ENCODE measurements at regions not wholly inside any gene's neighbourhood (a gene's known extent, or its start where the extent isn't known, plus 50 kb on each side); places are given as distances from the start of the nearest gene placed in this dataset.

- Histone ChIP-seq H3K27ac (ENCODE audit: low read depth in 1 of 2, low read length in 2 of 2) (no peak overlapping the region), H3K4me1 (ENCODE audit: control insufficient read depth in 4 of 4, insufficient read depth in 4 of 4, low read length in 3 of 4) (no peaks in the 10 kb centered on the region), H3K27me3 (ENCODE audit: control insufficient read depth in 4 of 4, insufficient read depth in 4 of 4, low read length in 3 of 4) (no peaks in the 10 kb centered on the region), H3K4me3 (ENCODE audit: low read depth in 1 of 3, low read length in 3 of 3) (no peak overlapping the region), H3K9ac (ENCODE audit: low read depth in 1 of 2, low read length in 2 of 2) (no peak overlapping the region), H3K36me3 (ENCODE audit: control insufficient read depth in 4 of 4, insufficient read depth in 3 of 4, low read depth in 1 of 4, low read length in 3 of 4) (no peaks in the 10 kb centered on the region), H3K9me3 (ENCODE audit: control insufficient read depth in 4 of 4, low read length in 3 of 4) (no peaks in the 10 kb centered on the region)
- TF ChIP-seq HNF4G (IDR thresholded peaks at IDR 0.05) (no peak), RXRA (IDR thresholded peaks at IDR 0.05) (no peak), SP1 (IDR thresholded peaks at IDR 0.05) (no peak), ZBTB33 (IDR thresholded peaks at IDR 0.05) (no peak), REST (IDR thresholded peaks at IDR 0.05) (no peak), ATF3 (IDR thresholded peaks at IDR 0.05) (no peak), TAF1 (conservative IDR thresholded peaks at IDR 0.05) (no peak), HNF4A (conservative IDR thresholded peaks at IDR 0.05) (no peak), YY1 (IDR thresholded peaks at IDR 0.05) (no peak), FOXA1 (IDR thresholded peaks at IDR 0.05) (no peak), NR2F2 (IDR thresholded peaks at IDR 0.05) (no peak), JUND (IDR thresholded peaks at IDR 0.05) (no peak), CTCF (IDR thresholded peaks at IDR 0.05; ENCODE audit: low read depth, low read length, missing input control) (no peak), EGR1 (IDR thresholded peaks at IDR 0.05; ENCODE audit: low read depth in 2 of 2) (no peak), RAD21 (IDR thresholded peaks at IDR 0.05) (no peak), FOXA2 (IDR thresholded peaks at IDR 0.05) (no peak)
- no peak for DNase-seq (ENCODE audit: low spot score)
These were observed 508.8 kb downstream of the DIPK2A start for GRCh38 chr3:144480416-144480919.

GRCh38 chr3:144482876-144483275 is 511.3 kb downstream of the DIPK2A start:
- WGBS: 68% methylated on average over 2 of the region's 2 CpGs
- no peak overlapping the region for H3K27ac ChIP-seq (ENCODE audit: low read depth in 1 of 2, low read length in 2 of 2)
- no peaks in the 10 kb centered on the region for H3K27me3 ChIP-seq (ENCODE audit: control insufficient read depth in 4 of 4, insufficient read depth in 4 of 4, low read length in 3 of 4)
- DNase-seq (ENCODE audit: low spot score): no peak
- no peaks in the 10 kb centered on the region for H3K9me3 ChIP-seq (ENCODE audit: control insufficient read depth in 4 of 4, low read length in 3 of 4)
- H3K9ac ChIP-seq (ENCODE audit: low read depth in 1 of 2, low read length in 2 of 2): no peak overlapping the region
- H3K4me1 ChIP-seq (ENCODE audit: control insufficient read depth in 4 of 4, insufficient read depth in 4 of 4, low read length in 3 of 4): no peaks in the 10 kb centered on the region
- TF ChIP-seq REST (IDR thresholded peaks at IDR 0.05): no peak
- TF ChIP-seq RXRA (IDR thresholded peaks at IDR 0.05): no peak
- no peak for TF ChIP-seq ATF3 (IDR thresholded peaks at IDR 0.05)
- no peak for TF ChIP-seq HNF4G (IDR thresholded peaks at IDR 0.05)
- no peak for TF ChIP-seq TAF1 (conservative IDR thresholded peaks at IDR 0.05)
- H3K4me3 ChIP-seq (ENCODE audit: low read depth in 1 of 3, low read length in 3 of 3): no peak overlapping the region
- no peaks in the 10 kb centered on the region for H3K36me3 ChIP-seq (ENCODE audit: control insufficient read depth in 4 of 4, insufficient read depth in 3 of 4, low read depth in 1 of 4, low read length in 3 of 4)
